Fibroblast of lung (primary cell): ENCODE measurements at regions not wholly inside any gene's neighbourhood (a gene's known extent, or its start where the extent isn't known, plus 50 kb on each side); places are given as distances from the start of the nearest gene placed in this dataset.

Experiments
- DNase-seq, 2 donors: peaks; one replicate each; pipeline versions ENCODE4 v3.0.0 to v3.0.0-alpha.2; 2010; ENCODE audit warnings: low read depth in 2 of 2
- H2AFZ ChIP-seq: 2 replicates; pipeline ENCODE4 v1.5.1; 2012; ENCODE audit warnings: low read length, control low read depth, inconsistent platforms
- H3K27ac ChIP-seq: 2 replicates; pipeline ENCODE4 v1.5.1; 2011; ENCODE audit warnings: low read length, control low read depth; ENCODE audit not compliant: insufficient read depth
- H3K27me3 ChIP-seq: 2 replicates; pipeline ENCODE4 v1.5.1; 2011; ENCODE audit warnings: mild to moderate bottlenecking, low read length; ENCODE audit not compliant: control insufficient read depth, insufficient read depth
- H3K36me3 ChIP-seq: 2 replicates; pipeline ENCODE4 v1.5.1; 2011; ENCODE audit warnings: low read length; ENCODE audit not compliant: control insufficient read depth, insufficient read depth
- H3K4me1 ChIP-seq: 2 replicates; pipeline ENCODE4 v1.5.1; 2011; ENCODE audit warnings: low read length; ENCODE audit not compliant: control insufficient read depth, insufficient read depth; ENCODE audit errors: extremely low read depth
- H3K4me2 ChIP-seq: 2 replicates; pipeline ENCODE4 v1.5.1; 2011; ENCODE audit warnings: low read length, control low read depth; ENCODE audit not compliant: insufficient read depth; ENCODE audit errors: extremely low read depth
- H3K4me3 ChIP-seq, 4 experiments: fragments of 200-600 bp in 1 of 4; sonication (generic) in 1 of 4; replicated peaks in 1 of 4; 2 replicates each; pipeline ENCODE4 v1.5.1; 2011 to 2016; ENCODE audit warnings: low read length in 4 of 4, low read depth in 3 of 4, mild to moderate bottlenecking in 3 of 4, control low read depth in 2 of 4, inconsistent platforms in 1 of 4, mixed read lengths in 1 of 4; ENCODE audit not compliant: insufficient read depth in 1 of 4; ENCODE audit errors: control extremely low read depth in 1 of 4
- H3K79me2 ChIP-seq: 2 replicates; pipeline ENCODE4 v1.5.1; 2012; ENCODE audit warnings: mild to moderate bottlenecking, low read length, inconsistent platforms; ENCODE audit not compliant: control insufficient read depth, insufficient read depth
- H3K9ac ChIP-seq: 2 replicates; pipeline ENCODE4 v1.5.1; 2011; ENCODE audit warnings: mild to moderate bottlenecking, low read length, control low read depth; ENCODE audit not compliant: insufficient read depth
- H3K9me3 ChIP-seq: 2 replicates; pipeline ENCODE4 v1.5.1; 2012; ENCODE audit warnings: low read depth, low read length; ENCODE audit not compliant: control insufficient read depth, insufficient read depth
- H4K20me1 ChIP-seq: 2 replicates; pipeline ENCODE4 v1.5.1; 2011; ENCODE audit warnings: low read length; ENCODE audit not compliant: control insufficient read depth, insufficient read depth; ENCODE audit errors: extremely low read depth
- CTCF ChIP-seq, 2 donors: IDR thresholded peaks in 1 of 2; conservative IDR thresholded peaks in 1 of 2; 1 replicate in 1 of 2; 2 replicates in 1 of 2; pipeline ENCODE4 v1.5.1; 2011 to 2012; ENCODE audit warnings: low read length in 2 of 2, control low read depth in 1 of 2, inconsistent platforms in 1 of 2, low read depth in 1 of 2, mild to moderate bottlenecking in 1 of 2
- EZH2 ChIP-seq: IDR thresholded peaks from 2 replicates; pipeline ENCODE4 v1.5.1; 2012; ENCODE audit warnings: low read length, control low read depth, mild to moderate bottlenecking; ENCODE audit errors: missing control alignments

DNA sequence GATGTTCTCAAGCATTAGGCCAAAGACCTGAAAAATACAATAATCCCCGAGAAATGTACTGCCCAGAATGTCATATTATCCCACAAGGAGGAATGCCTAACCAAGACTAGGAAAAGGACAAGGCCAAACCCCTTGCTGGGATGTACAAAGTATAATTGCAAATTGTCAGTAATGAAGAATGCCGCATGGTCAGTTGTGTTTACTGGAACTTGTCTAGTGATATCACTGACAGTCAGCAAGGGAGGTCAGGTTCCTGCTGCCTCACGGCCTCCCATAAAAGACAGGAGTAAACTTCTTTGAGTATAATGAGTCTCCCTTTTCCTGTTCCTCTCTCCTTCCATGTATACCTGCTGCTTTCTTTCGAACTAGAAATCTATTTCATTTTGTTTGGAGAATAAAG is 222.8 kb downstream of the RHOU start:
- Histone ChIP-seq H4K20me1 (no peaks in the 10 kb centered on the region), H3K79me2 (no peaks in the 10 kb centered on the region), H3K4me2 (no peak overlapping the region)

GRCh38 chr1:228958741-228959140 is 223.5 kb downstream of the RHOU start:
- Histone ChIP-seq H3K4me1 (peaks cover 2% of the 10 kb centered on the region), H3K9me3 (no peaks in the 10 kb centered on the region), H3K27me3 (no peaks in the 10 kb centered on the region), H3K36me3 (no peaks in the 10 kb centered on the region), H3K4me3 (no peak overlapping the region), H3K9ac (no peak overlapping the region), H4K20me1 (no peaks in the 10 kb centered on the region), H3K4me2 (no peak overlapping the region), H3K79me2 (no peaks in the 10 kb centered on the region), H3K27ac (no peak overlapping the region), H2AFZ (no peak overlapping the region)
- no peak for DNase-seq
- TF ChIP-seq CTCF (conservative IDR thresholded peaks at IDR 0.05 in 1 of 2, IDR thresholded peaks at IDR 0.05 in 1 of 2; ENCODE audit: low read depth in 1 of 2, low read length in 2 of 2) (no peak), EZH2 (no peak)

More for the DNA sequence above, 222.8 kb downstream of the RHOU start:
- Histone ChIP-seq H3K9ac (no peak overlapping the region), H2AFZ (no peak overlapping the region), H3K4me3 (no peak overlapping the region), H3K27me3 (no peaks in the 10 kb centered on the region), H3K4me1 (no peaks in the 10 kb centered on the region), H3K9me3 (no peaks in the 10 kb centered on the region), H3K36me3 (no peaks in the 10 kb centered on the region), H3K27ac (no peak overlapping the region)
- TF ChIP-seq CTCF (conservative IDR thresholded peaks at IDR 0.05 in 1 of 2, IDR thresholded peaks at IDR 0.05 in 1 of 2; ENCODE audit: low read depth in 1 of 2, low read length in 2 of 2) (no peak), EZH2 (no peak)
- no peak for DNase-seq

DNA sequence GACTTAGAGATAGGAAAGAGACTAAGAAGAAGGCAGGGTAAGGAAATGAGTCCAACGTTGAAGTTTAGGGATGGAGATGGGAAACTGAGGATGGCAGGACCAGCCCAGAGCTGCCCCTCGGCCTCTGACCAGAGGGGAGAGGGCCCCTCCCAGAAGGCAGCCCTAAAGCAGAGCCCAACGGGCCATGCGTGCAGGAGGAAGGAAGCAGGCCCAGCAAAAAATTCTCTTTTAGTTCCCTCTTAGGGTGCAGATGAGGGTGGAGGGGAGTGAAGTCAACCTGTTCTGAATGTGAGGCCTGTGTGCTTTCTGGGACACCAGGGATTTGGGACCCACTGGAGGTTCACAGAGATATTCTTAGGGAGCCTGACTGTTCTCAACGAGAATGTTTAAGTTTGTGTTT is 225.4 kb downstream of the RHOU start:
- no peaks in the 10 kb centered on the region for H3K36me3 ChIP-seq
- H3K79me2 ChIP-seq = no peaks in the 10 kb centered on the region
- no peaks in the 10 kb centered on the region for H3K9me3 ChIP-seq
- H3K4me2 ChIP-seq = no peak overlapping the region
- no peak for TF ChIP-seq EZH2
- TF ChIP-seq CTCF (conservative IDR thresholded peaks at IDR 0.05 in 1 of 2, IDR thresholded peaks at IDR 0.05 in 1 of 2; ENCODE audit: low read depth in 1 of 2, low read length in 2 of 2) = no peak
- no peak for DNase-seq
- H3K4me3 ChIP-seq = no peak overlapping the region
- no peaks in the 10 kb centered on the region for H4K20me1 ChIP-seq
- no peak overlapping the region for H3K27ac ChIP-seq
- no peak overlapping the region for H2AFZ ChIP-seq
- H3K9ac ChIP-seq = no peak overlapping the region
- no peaks in the 10 kb centered on the region for H3K27me3 ChIP-seq
- H3K4me1 ChIP-seq = peaks cover 8% of the 10 kb centered on the region
